Osteoblast (primary cell): ENCODE measurements at regions not wholly inside any gene's neighbourhood (a gene's known extent, or its start where the extent isn't known, plus 50 kb on each side); places are given as distances from the start of the nearest gene placed in this dataset.
"Not testable (repeated sequence)": the region's sequence is repeated elsewhere in the genome, so short reads cannot be mapped to it uniquely, and the experiment has no call there.

Experiments
- DNase-seq: peaks from one replicate; pipeline ENCODE4 v3.0.0; 2011; ENCODE audit warnings: low spot score, mixed read lengths; ENCODE audit not compliant: insufficient read length; ENCODE audit errors: missing footprints
- H2AFZ ChIP-seq: 2 replicates; pipeline ENCODE4 v1.6.0; 2011; ENCODE audit warnings: mild to moderate bottlenecking, low read length
- H3K27ac ChIP-seq: 2 replicates; pipeline ENCODE4 v1.5.1; 2011; ENCODE audit warnings: mild to moderate bottlenecking, low read depth, low read length, moderate library complexity
- H3K27me3 ChIP-seq: 2 replicates; pipeline ENCODE4 v1.6.0; 2012; ENCODE audit warnings: mild to moderate bottlenecking, control low read depth, inconsistent platforms, low read length, moderate library complexity; ENCODE audit not compliant: insufficient read depth
- H3K36me3 ChIP-seq: 2 replicates; pipeline ENCODE4 v1.5.1; 2011; ENCODE audit warnings: mild to moderate bottlenecking, low read length, control low read depth, moderate library complexity; ENCODE audit not compliant: insufficient read depth
- H3K4me1 ChIP-seq: 2 replicates; pipeline ENCODE4 v1.5.1; 2011; ENCODE audit warnings: mild to moderate bottlenecking, low read length, control low read depth, moderate library complexity; ENCODE audit not compliant: insufficient read depth
- H3K4me2 ChIP-seq: 2 replicates; pipeline ENCODE4 v1.6.0; 2011; ENCODE audit warnings: mild to moderate bottlenecking, low read length; ENCODE audit not compliant: insufficient read depth
- H3K4me3 ChIP-seq: fragments of 200-600 bp; sonication (generic); 3 replicates; pipeline ENCODE4 v1.5.1; 2012; ENCODE audit warnings: mild to moderate bottlenecking, low read length, inconsistent platforms; ENCODE audit not compliant: insufficient read depth
- H3K79me2 ChIP-seq: 2 replicates; pipeline ENCODE4 v1.6.0; 2012; ENCODE audit warnings: mild to moderate bottlenecking, low read length, control low read depth, inconsistent platforms; ENCODE audit not compliant: insufficient read depth
- H3K9me3 ChIP-seq: 2 replicates; pipeline ENCODE4 v1.5.1; 2011; ENCODE audit warnings: low read depth, low read length, control low read depth
- H4K20me1 ChIP-seq: 2 replicates; pipeline ENCODE4 v1.6.0; 2012; ENCODE audit warnings: mild to moderate bottlenecking, low read length, control low read depth; ENCODE audit not compliant: insufficient read depth
- CTCF ChIP-seq: IDR thresholded peaks from 2 replicates; pipeline ENCODE4 v1.5.1; 2011; ENCODE audit warnings: mild to moderate bottlenecking, low read depth, low read length, moderate library complexity; ENCODE audit errors: extremely low read depth

GRCh38 chrX:78822157-78822690 is 74.7 kb downstream of the LPAR4 start:
- H2AFZ ChIP-seq, result no peak overlapping the region
- no peak overlapping the region for H3K4me3 ChIP-seq
- H3K27ac ChIP-seq, result no peak overlapping the region
- H3K27me3 ChIP-seq, result no peaks in the 10 kb centered on the region
- H3K36me3 ChIP-seq, result no peaks in the 10 kb centered on the region
- no peaks in the 10 kb centered on the region for H3K79me2 ChIP-seq
- H3K9me3 ChIP-seq, result no peaks in the 10 kb centered on the region
- no peaks in the 10 kb centered on the region for H4K20me1 ChIP-seq
- H3K4me1 ChIP-seq, result no peaks in the 10 kb centered on the region
- no peak overlapping the region for H3K4me2 ChIP-seq
- TF ChIP-seq CTCF, result no peak
- no peak for DNase-seq

DNA sequence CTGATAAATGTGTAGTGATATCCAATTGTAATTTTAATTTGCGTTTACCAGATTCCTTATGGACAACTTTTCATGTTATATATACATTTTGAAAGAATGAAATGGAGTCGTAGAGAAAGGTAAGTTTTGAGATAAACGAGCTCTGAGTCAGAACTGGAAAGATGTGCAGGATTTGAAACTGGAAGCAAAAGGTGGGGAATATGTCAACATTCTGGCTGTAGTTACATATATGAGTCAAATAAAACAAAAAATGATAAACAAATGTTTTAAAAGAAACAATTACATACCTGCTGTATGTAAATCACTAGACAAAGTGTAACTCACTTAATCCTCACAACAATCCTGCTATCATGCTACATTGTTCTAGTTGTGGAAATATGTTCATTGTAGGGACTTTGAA is 84.0 kb downstream of the LPAR4 start:
- H4K20me1 ChIP-seq, result no peaks in the 10 kb centered on the region
- no peak for TF ChIP-seq CTCF
- no peak overlapping the region for H3K4me2 ChIP-seq
- H3K4me1 ChIP-seq, result no peaks in the 10 kb centered on the region
- DNase-seq, result no peak
- H3K9me3 ChIP-seq, result no peaks in the 10 kb centered on the region
- H3K79me2 ChIP-seq, result no peaks in the 10 kb centered on the region
- H3K4me3 ChIP-seq, result no peak overlapping the region
- H3K36me3 ChIP-seq, result no peaks in the 10 kb centered on the region
- no peak overlapping the region for H2AFZ ChIP-seq
- H3K27me3 ChIP-seq, result no peaks in the 10 kb centered on the region
- no peak overlapping the region for H3K27ac ChIP-seq

- Histone ChIP-seq H3K4me3 (no peak overlapping the region), H4K20me1 (no peaks in the 10 kb centered on the region), H3K9me3 (no peaks in the 10 kb centered on the region), H3K27me3 (no peaks in the 10 kb centered on the region), H2AFZ (no peak overlapping the region), H3K4me2 (no peak overlapping the region), H3K36me3 (no peaks in the 10 kb centered on the region), H3K4me1 (no peaks in the 10 kb centered on the region), H3K27ac (no peak overlapping the region), H3K79me2 (no peaks in the 10 kb centered on the region)
- no peak for TF ChIP-seq CTCF
- DNase-seq, result no peak
Observed at GRCh38 chrX:78838709-78839108, 91.2 kb downstream of the LPAR4 start.

GRCh38 chrX:78839711-78840110 is 92.2 kb downstream of the LPAR4 start:
- Histone ChIP-seq H4K20me1 (no peaks in the 10 kb centered on the region), H3K27ac (no peak overlapping the region), H3K9me3 (no peaks in the 10 kb centered on the region), H3K27me3 (no peaks in the 10 kb centered on the region), H3K36me3 (no peaks in the 10 kb centered on the region), H3K4me1 (no peaks in the 10 kb centered on the region), H3K4me3 (no peak overlapping the region), H3K4me2 (no peak overlapping the region), H2AFZ (no peak overlapping the region), H3K79me2 (no peaks in the 10 kb centered on the region)
- no peak for DNase-seq
- TF ChIP-seq CTCF, result no peak

GRCh38 chrX:78844218-78844617 is 96.7 kb downstream of the LPAR4 start:
- not testable (repeated sequence) for H2AFZ ChIP-seq, H4K20me1 ChIP-seq, H3K4me2 ChIP-seq, H3K4me3 ChIP-seq, H3K27ac ChIP-seq, DNase-seq, H3K36me3 ChIP-seq, H3K4me1 ChIP-seq, H3K27me3 ChIP-seq, H3K79me2 ChIP-seq, H3K9me3 ChIP-seq

DNA sequence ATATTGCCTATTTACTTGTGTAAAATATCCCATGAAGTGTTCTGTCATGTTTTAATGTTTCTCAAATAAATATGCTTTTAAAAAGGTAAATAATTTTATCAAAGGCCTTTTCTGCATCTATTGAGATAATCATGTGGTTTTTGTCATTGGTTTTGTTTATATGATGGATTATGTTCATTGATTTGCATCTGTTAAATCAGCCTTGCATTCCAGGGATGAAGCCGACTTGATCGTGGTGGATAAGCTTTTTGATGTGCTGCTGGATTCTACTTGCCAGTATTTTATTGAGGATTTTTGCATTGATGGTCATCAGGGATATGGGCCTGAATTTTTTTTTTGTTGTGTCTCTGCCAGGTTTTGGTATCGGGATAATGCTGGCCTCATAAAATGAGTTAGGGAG is 63.9 kb upstream of the P2RY10 start:
- H3K4me3 ChIP-seq, H3K79me2 ChIP-seq, H3K27ac ChIP-seq, H3K4me2 ChIP-seq, H3K4me1 ChIP-seq, H3K36me3 ChIP-seq, H2AFZ ChIP-seq, H3K27me3 ChIP-seq, DNase-seq, H4K20me1 ChIP-seq, H3K9me3 ChIP-seq: not testable (repeated sequence)
